ENCODE measurements at regions not wholly inside any gene's neighbourhood (a gene's known extent, or its start where the extent isn't known, plus 50 kb on each side); places are given as distances from the start of the nearest gene placed in this dataset.

- Histone ChIP-seq H4K20me1 (ENCODE audit: insufficient read depth) (no peaks in the 10 kb centered on the region), H3K9me2 (ENCODE audit: insufficient read depth) (no peaks in the 10 kb centered on the region), H3K27me3 (replicated peaks; ENCODE audit: insufficient read depth) (no peaks in the 10 kb centered on the region), H3K4me1 (ENCODE audit: insufficient read depth) (peaks cover 31% of the 10 kb centered on the region), H3K27ac (peak overlapping the region; percentile 42), H3K4me3 (peak overlapping the region; percentile 82), H3K9me3 (ENCODE audit: low read depth) (no peaks in the 10 kb centered on the region), H2AFZ (no peak overlapping the region; the same call in 1 of the 2 replicates), H3K36me3 (ENCODE audit: low read depth) (no peaks in the 10 kb centered on the region), H3K9ac (peak overlapping the region; percentile 90), H3F3A (ENCODE audit: insufficient read depth) (peaks cover 27% of the 10 kb centered on the region), H3K4me2 (ENCODE audit: unreplicated experiment) (peak overlapping the region; percentile 99), H3K79me2 (ENCODE audit: insufficient read depth) (peaks cover 62% of the 10 kb centered on the region)
- peak; percentile 69 for DNase-seq
- in situ Hi-C loops (cut with MboI), result no loop called here
- 2 to 4% methylated on average over 11 of the region's 11 CpGs for WGBS, 2 experiments (ENCODE audit: low coverage in 1 of 2, low lambda C conversion rate in 2 of 2, missing lambda C conversion rate in 2 of 2)
- no peak for TF ChIP-seq EZH2phosphoT487 (IDR thresholded peaks at IDR 0.05; ENCODE audit: insufficient read depth, low read depth)
- TF ChIP-seq EZH2 (IDR thresholded peaks at IDR 0.05; ENCODE audit: insufficient read depth, poor library complexity, severe bottlenecking), result no peak
Observed at GRCh38 chr3:42014921-42015533, 53.1 kb upstream of the ULK4 start.

DNA sequence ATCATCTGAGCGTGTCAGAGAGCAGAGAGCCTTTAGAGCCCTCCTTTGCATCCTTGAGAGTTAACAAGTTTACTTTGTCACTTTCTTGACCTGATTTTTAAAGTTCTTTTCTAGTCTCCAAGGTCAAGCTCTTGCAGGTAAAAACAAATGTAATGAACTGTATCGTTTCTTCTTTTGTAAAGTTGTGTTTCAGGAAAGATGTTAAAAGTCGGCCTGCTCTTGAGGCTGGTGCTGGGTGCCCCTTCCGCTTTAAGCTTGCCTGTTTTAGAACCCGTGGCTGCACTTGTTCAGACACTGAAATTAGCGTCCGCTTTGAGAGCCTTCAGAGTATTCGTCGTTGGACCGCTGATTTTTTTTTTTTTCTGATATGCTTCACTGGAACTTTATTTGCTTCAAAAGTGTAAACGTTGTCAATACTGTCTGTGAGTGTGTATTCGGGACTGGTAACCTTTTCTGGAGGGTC lies 52.6 kb upstream of the ULK4 start:
- 3% methylated on average over 12 of the region's 12 CpGs for WGBS, 2 experiments (ENCODE audit: low coverage in 1 of 2, low lambda C conversion rate in 2 of 2, missing lambda C conversion rate in 2 of 2)
- Histone ChIP-seq H3K9me3 (ENCODE audit: low read depth) (no peaks in the 10 kb centered on the region), H3K79me2 (ENCODE audit: insufficient read depth) (peaks cover 56% of the 10 kb centered on the region), H3K9me2 (ENCODE audit: insufficient read depth) (no peaks in the 10 kb centered on the region), H3K9ac (peak overlapping the region; percentile 90), H3K36me3 (ENCODE audit: low read depth) (no peaks in the 10 kb centered on the region), H3K27me3 (replicated peaks; ENCODE audit: insufficient read depth) (no peaks in the 10 kb centered on the region), H3F3A (ENCODE audit: insufficient read depth) (peaks cover 21% of the 10 kb centered on the region), H2AFZ (peak overlapping the region; percentile 14), H3K4me3 (peak overlapping the region; percentile 82), H3K27ac (peak overlapping the region; percentile 42), H3K4me2 (ENCODE audit: unreplicated experiment) (peak overlapping the region; percentile 99), H3K4me1 (ENCODE audit: insufficient read depth) (peaks cover 25% of the 10 kb centered on the region), H4K20me1 (ENCODE audit: insufficient read depth) (no peaks in the 10 kb centered on the region)
- DNase-seq, result peak; percentile 65
- TF ChIP-seq EZH2phosphoT487 (IDR thresholded peaks at IDR 0.05; ENCODE audit: insufficient read depth, low read depth) (no peak), EZH2 (IDR thresholded peaks at IDR 0.05; ENCODE audit: insufficient read depth, poor library complexity, severe bottlenecking) (no peak)
- in situ Hi-C loops (cut with MboI), result no loop called here

DNA sequence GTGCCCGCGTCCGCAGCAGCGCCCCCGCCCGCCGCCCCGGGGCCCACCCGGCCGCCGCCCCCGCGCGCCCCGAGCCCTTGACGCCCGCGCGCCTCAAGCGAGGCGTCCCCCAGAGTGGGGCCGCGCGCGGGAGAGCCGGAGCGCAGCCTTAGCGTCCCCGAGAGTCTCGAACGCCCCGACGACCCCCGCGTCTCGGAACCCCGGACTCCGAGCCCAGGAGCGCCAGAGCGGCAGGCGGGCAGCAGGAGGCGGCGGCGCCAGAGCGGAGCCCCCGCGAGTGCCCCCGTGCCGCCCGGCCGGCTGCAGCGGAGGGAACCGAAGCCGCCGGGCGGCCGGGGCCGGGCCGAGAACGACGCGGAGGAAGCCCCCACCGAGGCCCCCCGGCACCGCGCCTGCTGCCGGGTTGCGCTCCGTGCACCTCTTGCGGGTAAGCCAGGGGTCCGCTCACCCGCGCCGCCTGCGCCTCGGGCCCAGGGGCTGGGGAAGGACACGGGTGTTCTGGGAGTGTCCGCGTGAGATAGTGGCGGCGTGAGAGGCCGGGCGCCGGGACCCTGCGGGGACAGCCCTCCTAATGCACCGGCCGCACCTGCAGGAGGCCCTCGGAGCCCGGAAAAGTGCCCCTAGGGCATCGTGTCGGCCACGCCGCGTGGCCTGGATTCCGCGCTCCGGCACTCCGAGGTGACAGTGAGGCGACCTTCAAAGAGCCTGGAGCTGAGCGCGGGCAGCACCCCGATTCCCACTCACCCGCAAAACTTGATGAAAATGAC lies 52.0 kb upstream of the ULK4 start:
- DNase-seq, result peak; percentile 54
- H3K4me2 ChIP-seq (ENCODE audit: unreplicated experiment), result peak overlapping the region; percentile 99
- peaks cover 50% of the 10 kb centered on the region for H3K79me2 ChIP-seq (ENCODE audit: insufficient read depth)
- 1% methylated on average over 69 to 75 of the region's 103 CpGs for WGBS, 2 experiments (ENCODE audit: low coverage in 1 of 2, low lambda C conversion rate in 2 of 2, missing lambda C conversion rate in 2 of 2)
- H2AFZ ChIP-seq, result peak overlapping the region; percentile 14
- H4K20me1 ChIP-seq (ENCODE audit: insufficient read depth), result no peaks in the 10 kb centered on the region
- peaks cover 19% of the 10 kb centered on the region for H3F3A ChIP-seq (ENCODE audit: insufficient read depth)
- no peaks in the 10 kb centered on the region for H3K36me3 ChIP-seq (ENCODE audit: low read depth)
- TF ChIP-seq EZH2phosphoT487 (IDR thresholded peaks at IDR 0.05; ENCODE audit: insufficient read depth, low read depth), result no peak
- TF ChIP-seq EZH2 (IDR thresholded peaks at IDR 0.05; ENCODE audit: insufficient read depth, poor library complexity, severe bottlenecking), result no peak
- H3K4me1 ChIP-seq (ENCODE audit: insufficient read depth), result peaks cover 20% of the 10 kb centered on the region
- H3K4me3 ChIP-seq, result peak overlapping the region; percentile 82
- H3K9ac ChIP-seq, result peak overlapping the region; percentile 90
- no peaks in the 10 kb centered on the region for H3K9me3 ChIP-seq (ENCODE audit: low read depth)
- H3K9me2 ChIP-seq (ENCODE audit: insufficient read depth), result no peaks in the 10 kb centered on the region
- in situ Hi-C loops (cut with MboI), result no loop called here
- H3K27ac ChIP-seq, result peak overlapping the region; percentile 42
- H3K27me3 ChIP-seq (replicated peaks; ENCODE audit: insufficient read depth), result no peaks in the 10 kb centered on the region

DNA sequence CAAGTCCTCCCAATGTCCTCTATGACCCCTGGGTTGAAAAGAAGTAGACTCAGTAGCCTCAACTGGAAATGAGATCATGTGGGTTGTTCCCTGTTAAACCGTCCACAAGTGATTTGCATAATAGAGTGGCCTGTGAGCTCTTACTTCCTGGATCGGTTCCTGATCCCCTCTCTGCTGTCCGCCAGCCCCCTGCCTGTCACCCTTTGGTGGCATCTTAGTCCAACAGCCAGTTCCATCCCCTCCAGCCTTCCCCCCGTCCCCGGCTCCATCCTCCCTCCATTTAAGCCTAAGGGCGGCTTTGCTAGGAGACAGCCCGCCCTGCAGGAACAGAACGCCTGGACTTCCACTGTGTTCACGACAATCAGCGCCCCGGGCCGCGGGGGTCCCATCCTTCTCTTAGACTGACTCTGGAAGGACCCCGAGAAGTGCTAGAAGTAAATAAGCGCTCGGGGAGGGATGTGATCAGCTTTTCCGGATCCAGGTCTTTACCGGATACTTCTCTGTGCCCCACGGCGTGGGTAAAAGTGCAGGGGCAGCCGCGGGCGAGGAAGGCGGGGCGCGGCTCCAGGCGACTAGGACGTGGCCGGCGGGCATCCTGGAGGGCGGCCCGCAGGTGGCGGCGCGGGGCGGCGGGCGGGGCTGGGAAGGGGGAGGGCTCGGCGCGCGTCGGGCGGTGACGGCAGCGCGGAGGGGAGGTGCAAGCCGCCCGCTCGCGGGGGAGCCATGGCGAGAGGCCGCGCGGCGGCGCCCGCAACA lies 51.2 kb upstream of the ULK4 start:
- no peaks in the 10 kb centered on the region for H3K9me3 ChIP-seq (ENCODE audit: low read depth)
- H3K4me3 ChIP-seq, result peak overlapping the region; percentile 82
- H3K9ac ChIP-seq, result peak overlapping the region; percentile 87
- peak; percentile 89 for DNase-seq
- H3K4me1 ChIP-seq (ENCODE audit: insufficient read depth), result peaks cover 16% of the 10 kb centered on the region
- peak overlapping the region; percentile 61 for H3K27ac ChIP-seq
- H3K79me2 ChIP-seq (ENCODE audit: insufficient read depth), result peaks cover 43% of the 10 kb centered on the region
- 3 to 5% methylated on average over 27 to 49 of the region's 58 CpGs for WGBS, 2 experiments (ENCODE audit: low coverage in 1 of 2, low lambda C conversion rate in 2 of 2, missing lambda C conversion rate in 2 of 2)
- H4K20me1 ChIP-seq (ENCODE audit: insufficient read depth), result no peaks in the 10 kb centered on the region
- TF ChIP-seq EZH2 (IDR thresholded peaks at IDR 0.05; ENCODE audit: insufficient read depth, poor library complexity, severe bottlenecking), result no peak
- TF ChIP-seq EZH2phosphoT487 (IDR thresholded peaks at IDR 0.05; ENCODE audit: insufficient read depth, low read depth), result no peak
- no peaks in the 10 kb centered on the region for H3K27me3 ChIP-seq (replicated peaks; ENCODE audit: insufficient read depth)
- no peaks in the 10 kb centered on the region for H3K36me3 ChIP-seq (ENCODE audit: low read depth)
- no peaks in the 10 kb centered on the region for H3K9me2 ChIP-seq (ENCODE audit: insufficient read depth)
- H2AFZ ChIP-seq, result peak overlapping the region; percentile 97
- in situ Hi-C loops (cut with MboI), result no loop called here
- peak overlapping the region; percentile 89 for H3K4me2 ChIP-seq (ENCODE audit: unreplicated experiment)
- peaks cover 19% of the 10 kb centered on the region for H3F3A ChIP-seq (ENCODE audit: insufficient read depth)
